ENCODE measurements at regions not wholly inside any gene's neighbourhood (a gene's known extent, or its start where the extent isn't known, plus 50 kb on each side); places are given as distances from the start of the nearest gene placed in this dataset.

- TF ChIP-seq POLR2A (IDR thresholded peaks at IDR 0.05; ENCODE audit: low read depth), result no peak
- TF ChIP-seq, protein P1, sequence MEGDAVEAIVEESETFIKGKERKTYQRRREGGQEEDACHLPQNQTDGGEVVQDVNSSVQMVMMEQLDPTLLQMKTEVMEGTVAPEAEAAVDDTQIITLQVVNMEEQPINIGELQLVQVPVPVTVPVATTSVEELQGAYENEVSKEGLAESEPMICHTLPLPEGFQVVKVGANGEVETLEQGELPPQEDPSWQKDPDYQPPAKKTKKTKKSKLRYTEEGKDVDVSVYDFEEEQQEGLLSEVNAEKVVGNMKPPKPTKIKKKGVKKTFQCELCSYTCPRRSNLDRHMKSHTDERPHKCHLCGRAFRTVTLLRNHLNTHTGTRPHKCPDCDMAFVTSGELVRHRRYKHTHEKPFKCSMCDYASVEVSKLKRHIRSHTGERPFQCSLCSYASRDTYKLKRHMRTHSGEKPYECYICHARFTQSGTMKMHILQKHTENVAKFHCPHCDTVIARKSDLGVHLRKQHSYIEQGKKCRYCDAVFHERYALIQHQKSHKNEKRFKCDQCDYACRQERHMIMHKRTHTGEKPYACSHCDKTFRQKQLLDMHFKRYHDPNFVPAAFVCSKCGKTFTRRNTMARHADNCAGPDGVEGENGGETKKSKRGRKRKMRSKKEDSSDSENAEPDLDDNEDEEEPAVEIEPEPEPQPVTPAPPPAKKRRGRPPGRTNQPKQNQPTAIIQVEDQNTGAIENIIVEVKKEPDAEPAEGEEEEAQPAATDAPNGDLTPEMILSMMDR (IDR thresholded peaks at IDR 0.05), result no peak
- TF ChIP-seq EP300 (IDR thresholded peaks at IDR 0.05), result no peak
- TF ChIP-seq POLR2AphosphoS5 (IDR thresholded peaks at IDR 0.05), result no peak
These were observed 180.7 kb downstream of the PAH start for GRCh38 chr12:102736328-102736727.
